ENCODE measurements at regions not wholly inside any gene's neighbourhood (a gene's known extent, or its start where the extent isn't known, plus 50 kb on each side); places are given as distances from the start of the nearest gene placed in this dataset.

- Histone ChIP-seq H3K4me3 (ENCODE audit: low read depth, low read length) (no peak overlapping the region), H3K9me3 (ENCODE audit: control insufficient read depth, low read length) (no peaks in the 10 kb centered on the region), H3K9ac (no peak overlapping the region), H3K79me2 (no peaks in the 10 kb centered on the region), H3K27me3 (ENCODE audit: control insufficient read depth, insufficient read depth, low read length) (no peaks in the 10 kb centered on the region), H3K4me2 (ENCODE audit: low read length) (no peak overlapping the region), H3K36me3 (ENCODE audit: control insufficient read depth, insufficient read depth, low read length) (no peaks in the 10 kb centered on the region), H2AFZ (no peak overlapping the region), H3K4me1 (no peaks in the 10 kb centered on the region), H3K27ac (no peak overlapping the region)
- TF ChIP-seq CTCF (IDR thresholded peaks at IDR 0.05): no peak
Measured at GRCh38 chr11:13836666-13837065, 125.9 kb upstream of the SPON1 start.

- Histone ChIP-seq H2AFZ (no peak overlapping the region), H3K36me3 (ENCODE audit: control insufficient read depth, insufficient read depth, low read length) (no peaks in the 10 kb centered on the region), H3K9ac (no peak overlapping the region), H3K4me2 (ENCODE audit: low read length) (no peak overlapping the region), H3K9me3 (ENCODE audit: control insufficient read depth, low read length) (no peaks in the 10 kb centered on the region), H3K4me1 (no peaks in the 10 kb centered on the region), H3K4me3 (ENCODE audit: low read depth, low read length) (no peak overlapping the region), H3K27me3 (ENCODE audit: control insufficient read depth, insufficient read depth, low read length) (no peaks in the 10 kb centered on the region), H3K27ac (no peak overlapping the region), H3K79me2 (no peaks in the 10 kb centered on the region)
- TF ChIP-seq CTCF (IDR thresholded peaks at IDR 0.05): no peak
Measured at GRCh38 chr11:13837286-13837685, 125.2 kb upstream of the SPON1 start.

- no peak overlapping the region for H3K4me3 ChIP-seq (ENCODE audit: low read depth, low read length)
- H3K79me2 ChIP-seq: no peaks in the 10 kb centered on the region
- no peaks in the 10 kb centered on the region for H3K36me3 ChIP-seq (ENCODE audit: control insufficient read depth, insufficient read depth, low read length)
- H3K4me2 ChIP-seq (ENCODE audit: low read length): no peak overlapping the region
- no peaks in the 10 kb centered on the region for H3K4me1 ChIP-seq
- H3K27me3 ChIP-seq (ENCODE audit: control insufficient read depth, insufficient read depth, low read length): no peaks in the 10 kb centered on the region
- H3K27ac ChIP-seq: no peak overlapping the region
- no peak overlapping the region for H3K9ac ChIP-seq
- H2AFZ ChIP-seq: no peak overlapping the region
- H3K9me3 ChIP-seq (ENCODE audit: control insufficient read depth, low read length): no peaks in the 10 kb centered on the region
- no peak for TF ChIP-seq CTCF (IDR thresholded peaks at IDR 0.05)
Measured at GRCh38 chr11:13841393-13841792, 121.1 kb upstream of the SPON1 start.

- no peaks in the 10 kb centered on the region for H3K27me3 ChIP-seq (ENCODE audit: control insufficient read depth, insufficient read depth, low read length)
- no peaks in the 10 kb centered on the region for H3K79me2 ChIP-seq
- no peak overlapping the region for H3K4me2 ChIP-seq (ENCODE audit: low read length)
- no peak overlapping the region for H3K4me3 ChIP-seq (ENCODE audit: low read depth, low read length)
- no peak overlapping the region for H3K27ac ChIP-seq
- H3K9ac ChIP-seq: no peak overlapping the region
- H3K4me1 ChIP-seq: no peaks in the 10 kb centered on the region
- H2AFZ ChIP-seq: no peak overlapping the region
- no peaks in the 10 kb centered on the region for H3K36me3 ChIP-seq (ENCODE audit: control insufficient read depth, insufficient read depth, low read length)
- no peaks in the 10 kb centered on the region for H3K9me3 ChIP-seq (ENCODE audit: control insufficient read depth, low read length)
- TF ChIP-seq CTCF (IDR thresholded peaks at IDR 0.05): no peak
Measured at GRCh38 chr11:13848031-13848430, 114.5 kb upstream of the SPON1 start.

- no peaks in the 10 kb centered on the region for H3K36me3 ChIP-seq (ENCODE audit: control insufficient read depth, insufficient read depth, low read length)
- H3K27ac ChIP-seq: no peak overlapping the region
- no peaks in the 10 kb centered on the region for H3K27me3 ChIP-seq (ENCODE audit: control insufficient read depth, insufficient read depth, low read length)
- no peak for TF ChIP-seq CTCF (IDR thresholded peaks at IDR 0.05)
- no peak overlapping the region for H3K9ac ChIP-seq
- H2AFZ ChIP-seq: no peak overlapping the region
- H3K4me2 ChIP-seq (ENCODE audit: low read length): no peak overlapping the region
- no peaks in the 10 kb centered on the region for H3K4me1 ChIP-seq
- no peaks in the 10 kb centered on the region for H3K9me3 ChIP-seq (ENCODE audit: control insufficient read depth, low read length)
- H3K4me3 ChIP-seq (ENCODE audit: low read depth, low read length): no peak overlapping the region
- H3K79me2 ChIP-seq: no peaks in the 10 kb centered on the region
Measured at GRCh38 chr11:13850231-13851005, 112.1 kb upstream of the SPON1 start.

All from parathyroid adenoma (tissue), 2 donors.